HEK293 (cell line): ENCODE measurements at regions not wholly inside any gene's neighbourhood (a gene's known extent, or its start where the extent isn't known, plus 50 kb on each side); places are given as distances from the start of the nearest gene placed in this dataset.
"Not testable (repeated sequence)": the region's sequence is repeated elsewhere in the genome, so short reads cannot be mapped to it uniquely, and the experiment has no call there.

Experiments used
- ZNF114 ChIP-seq: fragments of 450-650 bp; formaldehyde crosslinking; IDR thresholded peaks from 2 replicates; pipeline ENCODE4 v1.5.0; 2017; ENCODE audit warnings: missing biosample characterization, missing genetic modification characterization
- ZNF433 ChIP-seq: fragments of 450-650 bp; formaldehyde crosslinking; IDR thresholded peaks from 2 replicates; pipeline ENCODE4 v1.5.1; 2016; ENCODE audit warnings: missing biosample characterization, missing genetic modification characterization, low read depth
- TF ChIP-seq, protein P1 (sequence below): fragments of 450-650 bp; formaldehyde crosslinking; IDR thresholded peaks from 2 replicates; pipeline ENCODE4 v1.5.1; 2016; ENCODE audit warnings: missing biosample characterization, missing genetic modification characterization

GRCh38 chr1:148257886-148258285 is 105.8 kb upstream of the NBPF11 start:
- TF ChIP-seq, protein P1, sequence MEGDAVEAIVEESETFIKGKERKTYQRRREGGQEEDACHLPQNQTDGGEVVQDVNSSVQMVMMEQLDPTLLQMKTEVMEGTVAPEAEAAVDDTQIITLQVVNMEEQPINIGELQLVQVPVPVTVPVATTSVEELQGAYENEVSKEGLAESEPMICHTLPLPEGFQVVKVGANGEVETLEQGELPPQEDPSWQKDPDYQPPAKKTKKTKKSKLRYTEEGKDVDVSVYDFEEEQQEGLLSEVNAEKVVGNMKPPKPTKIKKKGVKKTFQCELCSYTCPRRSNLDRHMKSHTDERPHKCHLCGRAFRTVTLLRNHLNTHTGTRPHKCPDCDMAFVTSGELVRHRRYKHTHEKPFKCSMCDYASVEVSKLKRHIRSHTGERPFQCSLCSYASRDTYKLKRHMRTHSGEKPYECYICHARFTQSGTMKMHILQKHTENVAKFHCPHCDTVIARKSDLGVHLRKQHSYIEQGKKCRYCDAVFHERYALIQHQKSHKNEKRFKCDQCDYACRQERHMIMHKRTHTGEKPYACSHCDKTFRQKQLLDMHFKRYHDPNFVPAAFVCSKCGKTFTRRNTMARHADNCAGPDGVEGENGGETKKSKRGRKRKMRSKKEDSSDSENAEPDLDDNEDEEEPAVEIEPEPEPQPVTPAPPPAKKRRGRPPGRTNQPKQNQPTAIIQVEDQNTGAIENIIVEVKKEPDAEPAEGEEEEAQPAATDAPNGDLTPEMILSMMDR (tag by site-specific recombination) = not testable (repeated sequence)
- TF ChIP-seq ZNF114, ZNF433 (tag by site-specific recombination): not testable (repeated sequence)
